ENCODE measurements at regions not wholly inside any gene's neighbourhood (a gene's known extent, or its start where the extent isn't known, plus 50 kb on each side); places are given as distances from the start of the nearest gene placed in this dataset.
"Not testable (repeated sequence)": the region's sequence is repeated elsewhere in the genome, so short reads cannot be mapped to it uniquely, and the experiment has no call there.

- Mint-ChIP-seq H3K4me1 (no peaks in the 10 kb centered on the region), H3K9me3 (no peaks in the 10 kb centered on the region), H3K27ac (no peak overlapping the region), H3K4me3 (no peak overlapping the region), H3K27me3 (no peaks in the 10 kb centered on the region), H3K36me3 (ENCODE audit: low read depth) (no peaks in the 10 kb centered on the region)
- ATAC-seq (replicated peaks), result no peak
Measured at GRCh38 chr2:120533625-120534024, 187.7 kb downstream of the INHBB start.

- H3K4me3 Mint-ChIP-seq, result no peak overlapping the region
- no peaks in the 10 kb centered on the region for H3K4me1 Mint-ChIP-seq
- H3K36me3 Mint-ChIP-seq (ENCODE audit: low read depth), result no peaks in the 10 kb centered on the region
- ATAC-seq (replicated peaks), result no peak
- H3K27me3 Mint-ChIP-seq, result no peaks in the 10 kb centered on the region
- H3K27ac Mint-ChIP-seq, result no peak overlapping the region
- H3K9me3 Mint-ChIP-seq, result no peaks in the 10 kb centered on the region
Measured at GRCh38 chr2:120534457-120534856, 188.5 kb downstream of the INHBB start.

GRCh38 chr2:120535081-120535480, 189.1 kb downstream of the INHBB start:
- ATAC-seq (replicated peaks), result no peak
- Mint-ChIP-seq H3K36me3 (ENCODE audit: low read depth) (no peaks in the 10 kb centered on the region), H3K4me1 (no peaks in the 10 kb centered on the region), H3K27ac (no peak overlapping the region), H3K27me3 (no peaks in the 10 kb centered on the region), H3K9me3 (no peaks in the 10 kb centered on the region), H3K4me3 (no peak overlapping the region)

GRCh38 chr2:120536141-120536540, 190.2 kb downstream of the INHBB start:
- Mint-ChIP-seq H3K27ac (no peak overlapping the region), H3K9me3 (no peaks in the 10 kb centered on the region), H3K36me3 (ENCODE audit: low read depth) (no peaks in the 10 kb centered on the region), H3K27me3 (peaks cover 1% of the 10 kb centered on the region), H3K4me3 (no peak overlapping the region), H3K4me1 (no peaks in the 10 kb centered on the region)
- ATAC-seq (replicated peaks), result no peak

- ATAC-seq (replicated peaks), result no peak
- H3K36me3 Mint-ChIP-seq (ENCODE audit: low read depth), result no peaks in the 10 kb centered on the region
- peaks cover 3% of the 10 kb centered on the region for H3K27me3 Mint-ChIP-seq
- no peaks in the 10 kb centered on the region for H3K4me1 Mint-ChIP-seq
- H3K27ac Mint-ChIP-seq, result no peak overlapping the region
- no peak overlapping the region for H3K4me3 Mint-ChIP-seq
- no peaks in the 10 kb centered on the region for H3K9me3 Mint-ChIP-seq
Measured at GRCh38 chr2:120538691-120539423, 192.9 kb downstream of the INHBB start.

GRCh38 chr2:120539424-120539936, 193.5 kb downstream of the INHBB start:
- ATAC-seq (replicated peaks), result no peak
- Mint-ChIP-seq H3K4me1 (no peaks in the 10 kb centered on the region), H3K27me3 (peaks cover 3% of the 10 kb centered on the region), H3K36me3 (ENCODE audit: low read depth) (no peaks in the 10 kb centered on the region), H3K27ac (no peak overlapping the region), H3K9me3 (no peaks in the 10 kb centered on the region), H3K4me3 (no peak overlapping the region)

- Mint-ChIP-seq H3K4me3 (no peak overlapping the region), H3K27me3 (peaks cover 3% of the 10 kb centered on the region), H3K4me1 (no peaks in the 10 kb centered on the region), H3K36me3 (ENCODE audit: low read depth) (no peaks in the 10 kb centered on the region), H3K9me3 (no peaks in the 10 kb centered on the region), H3K27ac (no peak overlapping the region)
- no peak for ATAC-seq (replicated peaks)
Measured at GRCh38 chr2:120539937-120540718, 194.2 kb downstream of the INHBB start.

GRCh38 chr2:120540719-120541552, 194.7 kb upstream of the GLI2 start:
- no peak for ATAC-seq (replicated peaks)
- H3K4me3 Mint-ChIP-seq, result no peak overlapping the region
- no peaks in the 10 kb centered on the region for H3K4me1 Mint-ChIP-seq
- peaks cover 8% of the 10 kb centered on the region for H3K27me3 Mint-ChIP-seq
- H3K27ac Mint-ChIP-seq, result no peak overlapping the region
- H3K36me3 Mint-ChIP-seq (ENCODE audit: low read depth), result no peaks in the 10 kb centered on the region
- H3K9me3 Mint-ChIP-seq, result no peaks in the 10 kb centered on the region

GRCh38 chr2:120541553-120541932, 194.1 kb upstream of the GLI2 start:
- Mint-ChIP-seq H3K36me3 (ENCODE audit: low read depth) (no peaks in the 10 kb centered on the region), H3K27ac (no peak overlapping the region), H3K4me1 (no peaks in the 10 kb centered on the region), H3K4me3 (no peak overlapping the region), H3K27me3 (peaks cover 8% of the 10 kb centered on the region), H3K9me3 (no peaks in the 10 kb centered on the region)
- ATAC-seq (replicated peaks), result no peak

GRCh38 chr2:120541972-120542670, 193.5 kb upstream of the GLI2 start:
- no peaks in the 10 kb centered on the region for H3K4me1 Mint-ChIP-seq
- no peak overlapping the region for H3K27ac Mint-ChIP-seq
- ATAC-seq (replicated peaks), result no peak
- H3K36me3 Mint-ChIP-seq (ENCODE audit: low read depth), result no peaks in the 10 kb centered on the region
- H3K4me3 Mint-ChIP-seq, result no peak overlapping the region
- H3K27me3 Mint-ChIP-seq, result peaks cover 8% of the 10 kb centered on the region
- H3K9me3 Mint-ChIP-seq, result no peaks in the 10 kb centered on the region

- H3K4me3 Mint-ChIP-seq, result no peak overlapping the region
- H3K27me3 Mint-ChIP-seq, result peaks cover 8% of the 10 kb centered on the region
- ATAC-seq (replicated peaks), result no peak
- no peaks in the 10 kb centered on the region for H3K36me3 Mint-ChIP-seq (ENCODE audit: low read depth)
- H3K4me1 Mint-ChIP-seq, result no peaks in the 10 kb centered on the region
- no peaks in the 10 kb centered on the region for H3K9me3 Mint-ChIP-seq
- no peak overlapping the region for H3K27ac Mint-ChIP-seq
Measured at GRCh38 chr2:120542911-120543527, 192.6 kb upstream of the GLI2 start.

GRCh38 chr2:120543899-120544298, 191.8 kb upstream of the GLI2 start:
- H3K4me3 Mint-ChIP-seq, result no peak overlapping the region
- H3K4me1 Mint-ChIP-seq, result no peaks in the 10 kb centered on the region
- no peaks in the 10 kb centered on the region for H3K9me3 Mint-ChIP-seq
- peaks cover 8% of the 10 kb centered on the region for H3K27me3 Mint-ChIP-seq
- ATAC-seq (replicated peaks), result no peak
- no peaks in the 10 kb centered on the region for H3K36me3 Mint-ChIP-seq (ENCODE audit: low read depth)
- no peak overlapping the region for H3K27ac Mint-ChIP-seq

GRCh38 chr2:120544522-120544921, 191.1 kb upstream of the GLI2 start:
- Mint-ChIP-seq H3K4me1 (no peaks in the 10 kb centered on the region), H3K36me3 (ENCODE audit: low read depth) (no peaks in the 10 kb centered on the region), H3K27me3 (peaks cover 8% of the 10 kb centered on the region), H3K27ac (no peak overlapping the region), H3K9me3 (no peaks in the 10 kb centered on the region), H3K4me3 (no peak overlapping the region)
- ATAC-seq (replicated peaks), result no peak

GRCh38 chr2:120545007-120545406, 190.7 kb upstream of the GLI2 start:
- not testable (repeated sequence) for H3K9me3 Mint-ChIP-seq; H3K27me3 Mint-ChIP-seq; ATAC-seq (replicated peaks); H3K4me3 Mint-ChIP-seq; H3K27ac Mint-ChIP-seq; H3K36me3 Mint-ChIP-seq (ENCODE audit: low read depth); H3K4me1 Mint-ChIP-seq

All from activated T-helper 17 cell treated with anti-CD3 and anti-CD28 coated beads, Interleukin-2, amount 50 U/mL, for 72 hours (primary cell).